GM19023 (cell line): ENCODE measurements at regions not wholly inside any gene's neighbourhood (a gene's known extent, or its start where the extent isn't known, plus 50 kb on each side); places are given as distances from the start of the nearest gene placed in this dataset.

Experiments used
- ATAC-seq: cut with Tn5 transposase; IDR thresholded peaks from one replicate; pipeline ENCODE4 v1.9.1; 2021; ENCODE audit warnings: mild to moderate bottlenecking, moderate library complexity; ENCODE audit not compliant: unreplicated experiment

- no peak for ATAC-seq
Observed at GRCh38 chr4:54359919-54360650, 131.0 kb downstream of the PDGFRA start.

GRCh38 chr4:54363037-54363436 lies 133.9 kb downstream of the PDGFRA start:
- no peak for ATAC-seq

GRCh38 chr4:54365691-54366090 lies 136.6 kb downstream of the PDGFRA start:
- ATAC-seq = no peak

GRCh38 chr4:54367059-54367458 lies 138.0 kb downstream of the PDGFRA start:
- no peak for ATAC-seq

GRCh38 chr4:54368281-54369265 lies 139.5 kb downstream of the PDGFRA start:
- no peak for ATAC-seq

- no peak for ATAC-seq
Observed at GRCh38 chr4:54371173-54371572, 142.1 kb downstream of the PDGFRA start.

- ATAC-seq = no peak
Observed at GRCh38 chr4:54372951-54373350, 143.9 kb downstream of the PDGFRA start.

GRCh38 chr4:54373718-54374210 lies 144.7 kb downstream of the PDGFRA start:
- no peak for ATAC-seq

GRCh38 chr4:54378461-54378860 lies 149.4 kb downstream of the PDGFRA start:
- ATAC-seq = no peak

- ATAC-seq = no peak
Observed at GRCh38 chr4:54384152-54384551, 155.1 kb downstream of the PDGFRA start.

- ATAC-seq = no peak
Observed at GRCh38 chr4:54384563-54384962, 155.5 kb downstream of the PDGFRA start.

GRCh38 chr4:54386042-54386669 lies 157.1 kb downstream of the PDGFRA start:
- ATAC-seq = no peak

GRCh38 chr4:54386693-54387092 lies 157.6 kb downstream of the PDGFRA start:
- no peak for ATAC-seq

- no peak for ATAC-seq
Observed at GRCh38 chr4:54390670-54391069, 161.6 kb downstream of the PDGFRA start.

- ATAC-seq = no peak
Observed at GRCh38 chr4:54391104-54391503, 162.0 kb downstream of the PDGFRA start.

- no peak for ATAC-seq
Observed at GRCh38 chr4:54392479-54392878, 163.4 kb downstream of the PDGFRA start.

GRCh38 chr4:54393243-54393642 lies 164.2 kb downstream of the PDGFRA start:
- no peak for ATAC-seq

GRCh38 chr4:54395013-54395527 lies 166.0 kb downstream of the PDGFRA start:
- no peak for ATAC-seq

GRCh38 chr4:54400188-54400587 lies 171.1 kb downstream of the PDGFRA start:
- no peak for ATAC-seq

GRCh38 chr4:54400802-54401201 lies 171.7 kb downstream of the PDGFRA start:
- no peak for ATAC-seq

- ATAC-seq = no peak
Observed at GRCh38 chr4:54402880-54403480, 173.9 kb downstream of the PDGFRA start.
